GM19438 (cell line): ENCODE measurements at regions not wholly inside any gene's neighbourhood (a gene's known extent, or its start where the extent isn't known, plus 50 kb on each side); places are given as distances from the start of the nearest gene placed in this dataset.

ENCODE experiments used
- ATAC-seq: cut with Tn5 transposase; IDR thresholded peaks from one replicate; pipeline ENCODE4 v1.9.1; 2021; ENCODE audit warnings: low read depth; ENCODE audit not compliant: unreplicated experiment

GRCh38 chr3:175932586-175932985 lies 1073.5 kb downstream of the NAALADL2 start:
- ATAC-seq, result no peak

GRCh38 chr3:175919133-175919532 lies 1060.0 kb downstream of the NAALADL2 start:
- ATAC-seq, result no peak

DNA sequence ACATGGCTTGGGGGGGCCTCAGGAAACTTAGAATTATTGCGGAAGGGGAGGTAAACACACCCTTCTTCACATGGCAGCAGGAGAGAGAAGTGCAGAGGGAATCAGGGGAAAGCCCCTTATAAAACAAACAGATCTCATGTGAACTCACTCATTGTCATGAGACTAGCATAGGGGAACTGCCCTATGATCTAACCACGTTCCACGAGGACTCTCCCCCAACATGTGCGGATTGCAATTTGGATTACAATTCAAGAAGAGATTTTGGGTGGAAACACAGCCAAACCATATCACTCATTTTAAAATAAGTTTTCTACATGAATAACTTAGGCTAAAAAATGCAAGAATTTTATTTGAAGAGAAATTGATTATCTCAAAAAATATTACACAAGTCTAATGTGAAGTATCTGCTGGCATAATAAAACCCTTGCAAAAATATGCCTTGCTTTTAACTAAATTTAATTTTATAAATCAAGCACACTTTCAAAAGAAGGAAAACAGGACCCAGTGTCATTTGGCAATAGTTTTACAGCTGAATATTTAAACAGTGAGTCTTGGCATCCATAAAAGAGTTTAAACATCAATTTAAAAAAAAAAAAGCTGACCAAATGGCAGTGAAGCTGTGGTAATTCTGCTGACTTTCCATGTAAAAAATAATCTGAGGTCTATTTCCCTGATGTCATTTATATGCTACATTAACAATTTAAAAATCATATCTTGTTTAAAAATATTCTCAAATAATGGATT lies 1057.2 kb downstream of the NAALADL2 start:
- ATAC-seq, result no peak

DNA sequence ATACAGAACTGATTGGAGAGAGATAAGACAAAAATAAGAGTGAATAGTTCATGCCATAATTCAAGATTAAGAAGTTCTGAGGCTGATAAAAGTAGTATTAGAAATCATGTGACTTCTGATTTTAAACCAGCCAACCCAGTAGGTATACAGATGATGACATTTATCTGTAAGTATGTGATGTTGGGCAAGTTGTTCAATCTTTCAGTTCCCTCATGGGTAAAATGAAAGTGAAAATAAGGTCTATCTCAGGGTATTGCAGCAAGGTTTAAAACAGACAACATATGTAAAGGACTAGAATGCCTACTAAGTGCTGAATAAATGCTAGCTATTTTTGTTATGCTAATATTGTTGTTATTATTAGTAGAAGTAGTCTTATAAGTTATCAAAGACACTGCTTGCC lies 1055.7 kb downstream of the NAALADL2 start:
- ATAC-seq, result no peak

- ATAC-seq, result no peak
These were observed 1054.2 kb downstream of the NAALADL2 start for GRCh38 chr3:175913286-175913685.

GRCh38 chr3:175911937-175912336 lies 1052.8 kb downstream of the NAALADL2 start:
- ATAC-seq, result no peak

GRCh38 chr3:175902226-175902625 lies 1043.1 kb downstream of the NAALADL2 start:
- no peak for ATAC-seq

DNA sequence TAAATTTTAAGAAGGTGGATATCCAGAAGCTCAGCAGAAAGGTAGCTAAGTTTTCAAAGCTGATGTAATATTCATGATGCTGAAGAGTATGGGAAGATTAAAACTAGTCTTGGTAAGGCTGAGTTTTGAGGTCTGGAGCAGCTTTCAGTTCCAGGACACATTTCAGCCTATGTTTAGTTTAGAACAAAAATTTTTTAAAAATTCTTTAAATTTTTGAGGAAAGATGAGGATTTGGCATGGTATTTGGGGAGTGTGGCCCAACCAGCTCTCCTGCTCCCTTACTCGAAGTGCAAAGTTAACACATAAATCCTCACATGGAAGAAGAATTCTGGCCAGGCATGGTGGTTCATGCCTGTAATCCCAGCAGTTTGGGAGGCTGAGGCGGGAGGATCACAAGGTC lies 1039.1 kb downstream of the NAALADL2 start:
- no peak for ATAC-seq

- no peak for ATAC-seq
These were observed 1037.5 kb downstream of the NAALADL2 start for GRCh38 chr3:175896655-175897054.

GRCh38 chr3:175895731-175896130 lies 1036.6 kb downstream of the NAALADL2 start:
- ATAC-seq, result no peak

GRCh38 chr3:175893566-175893965 lies 1034.4 kb downstream of the NAALADL2 start:
- no peak for ATAC-seq

GRCh38 chr3:175890066-175890465 lies 1030.9 kb downstream of the NAALADL2 start:
- no peak for ATAC-seq

GRCh38 chr3:175885231-175885766 lies 1026.2 kb downstream of the NAALADL2 start:
- no peak for ATAC-seq

- ATAC-seq, result no peak
These were observed 1020.3 kb downstream of the NAALADL2 start for GRCh38 chr3:175879417-175879816.

DNA sequence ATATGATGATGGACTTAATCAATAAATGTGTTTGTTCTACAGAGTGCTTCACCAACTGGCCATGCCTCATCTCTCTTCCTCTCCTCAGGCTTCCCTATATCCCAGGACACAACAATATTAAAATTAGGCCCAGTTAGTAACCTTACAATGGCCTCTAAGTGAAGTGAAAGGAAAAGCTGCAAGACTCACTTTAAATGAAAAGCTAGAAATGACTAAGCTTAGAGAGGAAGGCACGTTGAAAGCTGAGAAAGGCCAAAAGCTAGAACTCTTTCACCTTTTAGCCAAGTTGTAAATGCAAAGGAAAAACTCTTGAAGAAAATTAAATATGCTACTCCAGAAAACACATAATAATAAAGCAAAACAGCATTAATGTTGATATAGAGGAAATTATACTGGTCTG lies 1010.3 kb downstream of the NAALADL2 start:
- ATAC-seq, result no peak

DNA sequence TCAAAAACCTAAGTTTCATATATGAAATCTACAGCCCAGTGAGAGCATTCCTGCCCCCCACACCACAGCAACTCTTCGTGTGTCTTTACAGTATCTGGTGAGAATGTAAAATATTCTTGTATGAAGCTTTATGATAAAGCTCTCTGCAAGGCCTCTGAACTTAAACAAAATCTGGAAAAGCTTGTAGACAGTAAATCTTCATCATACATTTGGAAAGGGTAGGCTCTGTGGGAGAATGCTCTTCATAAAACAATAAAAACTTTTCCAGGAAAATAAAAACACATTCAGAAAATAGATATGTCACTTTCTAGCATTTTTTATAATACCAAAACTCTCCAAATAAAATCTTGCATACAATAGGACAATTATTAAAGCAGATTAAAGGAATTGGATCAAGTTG lies 1009.5 kb downstream of the NAALADL2 start:
- ATAC-seq, result no peak

- no peak for ATAC-seq
These were observed 1006.6 kb downstream of the NAALADL2 start for GRCh38 chr3:175865724-175866123.

DNA sequence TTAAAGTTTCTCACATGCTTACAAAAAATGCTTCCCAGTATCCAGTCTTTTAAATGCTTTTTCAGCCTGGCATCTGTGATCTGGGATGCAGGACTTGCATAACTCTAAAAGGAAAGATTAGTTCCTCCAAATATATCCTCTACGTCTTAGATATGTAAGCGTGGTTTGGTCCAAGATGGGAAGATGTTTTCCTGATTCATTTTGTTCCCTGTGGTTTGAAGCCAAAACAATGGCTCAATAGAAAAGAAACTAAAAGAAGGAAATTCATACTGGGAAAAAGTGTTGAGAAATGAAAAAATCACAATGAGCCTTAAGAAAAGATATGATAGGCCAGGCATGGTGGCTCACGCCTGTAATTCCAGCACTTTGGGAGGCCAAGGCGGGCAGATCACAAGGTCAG lies 1002.8 kb downstream of the NAALADL2 start:
- no peak for ATAC-seq
